ENCODE measurements at regions not wholly inside any gene's neighbourhood (a gene's known extent, or its start where the extent isn't known, plus 50 kb on each side); places are given as distances from the start of the nearest gene placed in this dataset.

DNA sequence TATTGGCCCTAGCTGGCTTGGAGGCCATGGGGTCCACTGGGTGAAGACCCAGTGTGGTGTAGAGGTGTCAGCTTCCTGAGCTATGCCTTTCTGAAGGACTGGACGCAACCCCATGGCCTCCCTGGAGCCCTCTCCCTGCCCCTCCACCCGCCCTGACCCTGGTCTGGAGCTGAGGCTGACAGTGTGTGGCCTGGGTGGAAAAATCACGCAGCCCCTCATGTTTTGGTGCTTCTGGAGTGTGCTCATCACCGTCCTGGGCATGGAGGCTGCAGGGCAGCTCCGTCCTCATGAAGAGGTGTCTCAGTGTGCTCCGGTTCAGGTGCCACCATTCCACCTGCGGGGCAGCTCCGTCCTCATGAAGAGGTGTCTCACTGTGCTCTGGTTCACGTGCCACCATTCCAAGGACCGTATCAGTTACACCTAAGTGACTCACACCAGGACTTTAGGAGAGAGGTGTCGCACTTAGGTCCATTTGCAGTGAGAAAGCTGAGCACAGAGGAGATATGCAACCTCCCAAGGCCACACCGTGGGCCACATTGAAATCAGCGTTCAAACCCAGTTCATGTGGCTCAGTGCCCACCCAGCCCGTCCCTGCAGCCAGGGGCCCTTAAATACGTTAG, 214.3 kb upstream of the IRX1 start:
- Histone ChIP-seq H3K27me3 (ENCODE audit: control insufficient read depth in 2 of 2, insufficient read depth in 2 of 2, low read length in 2 of 2) (peaks cover 12 to 36% of the 10 kb centered on the region in 2 experiments), H3K4me2 (ENCODE audit: insufficient read depth, low read length) (no peak overlapping the region), H3K4me3 (no peak overlapping the region), H4K20me1 (replicated peaks; ENCODE audit: control insufficient read depth, insufficient read depth, low read length) (no peaks in the 10 kb centered on the region), H3K9me1 (ENCODE audit: control insufficient read depth, insufficient read depth, low read length) (no peaks in the 10 kb centered on the region), H3K27ac (ENCODE audit: extremely low read depth, low read depth, low read length) (no peak overlapping the region), H3K9ac (ENCODE audit: insufficient read depth in 1 of 2, low read depth in 2 of 2, low read length in 2 of 2) (no peak overlapping the region), H2AFZ (ENCODE audit: low read depth, low read length) (no peak overlapping the region), H3K9me3 (replicated peaks; ENCODE audit: control insufficient read depth, insufficient read depth, low read depth, low read length) (no peaks in the 10 kb centered on the region), H3K36me3 (ENCODE audit: control insufficient read depth, insufficient read depth, low read length) (no peaks in the 10 kb centered on the region), H3K4me1 (replicated peaks in 1 of 2; ENCODE audit: control insufficient read depth in 2 of 2, insufficient read depth in 2 of 2, low read length in 2 of 2) (no peaks in the 10 kb centered on the region), H3K79me2 (ENCODE audit: control insufficient read depth, insufficient read depth, low read length) (no peaks in the 10 kb centered on the region)
- in situ Hi-C loops (cut with MboI) (no loop called here), intact Hi-C loops (cut with micrococcal nuclease) (no loop called here)
- WGBS (ENCODE audit: insufficient coverage, low coverage, missing lambda C conversion rate) = 0% methylated on average over 15 of the region's 15 CpGs
- FAIRE-seq (no peak), DNase-seq (ENCODE audit: extremely low read depth in 1 of 4, low spot score in 3 of 4) (no peak), ATAC-seq (no peak)
- no TSS peak for BruUV-seq (replicated peaks)
- POLR2A ChIA-PET = interaction anchor here (0.6 kb wide), 1 partner anchor 152 kb away, joined by 3 read pairs; no protein-coding TSS in a partner anchor
- CTCF ChIA-PET (ENCODE audit: low intra/inter-chr PET ratio) = no interaction called here
- TF ChIP-seq ELF1 (tag; IDR thresholded peaks at IDR 0.05) (no peak), CREBBP (IDR thresholded peaks at IDR 0.05; ENCODE audit: low read depth, low read length) (no peak), MYBL2 (IDR thresholded peaks at IDR 0.05; ENCODE audit: low read depth) (no peak), MYBL2 (CRISPR knock-in tag; IDR thresholded peaks at IDR 0.05; ENCODE audit: borderline replicate concordance) (no peak), ZFX (CRISPR knock-in tag; IDR thresholded peaks at IDR 0.05) (no peak), ELF2 (CRISPR knock-in tag; IDR thresholded peaks at IDR 0.05) (no peak), FOXK2 (conservative IDR thresholded peaks at IDR 0.05 in 1 of 2, IDR thresholded peaks at IDR 0.05 in 1 of 2; ENCODE audit: low read depth in 2 of 2) (no peak), FUS (optimal IDR thresholded peaks at IDR 0.05; ENCODE audit: low read depth, low read length) (no peak), MED1 (CRISPR knock-in tag; IDR thresholded peaks at IDR 0.05; ENCODE audit: borderline replicate concordance) (no peak), GATA2 (CRISPR knock-in tag; IDR thresholded peaks at IDR 0.05) (no peak), KLF6 (CRISPR knock-in tag; IDR thresholded peaks at IDR 0.05; ENCODE audit: borderline replicate concordance) (no peak), CCNT2 (IDR thresholded peaks at IDR 0.05; ENCODE audit: borderline replicate concordance, extremely low read depth, insufficient read length, low read depth, low read length) (no peak), ZNF707 (CRISPR knock-in tag; conservative IDR thresholded peaks at IDR 0.05) (no peak)
- TF ChIP-seq, protein P1, sequence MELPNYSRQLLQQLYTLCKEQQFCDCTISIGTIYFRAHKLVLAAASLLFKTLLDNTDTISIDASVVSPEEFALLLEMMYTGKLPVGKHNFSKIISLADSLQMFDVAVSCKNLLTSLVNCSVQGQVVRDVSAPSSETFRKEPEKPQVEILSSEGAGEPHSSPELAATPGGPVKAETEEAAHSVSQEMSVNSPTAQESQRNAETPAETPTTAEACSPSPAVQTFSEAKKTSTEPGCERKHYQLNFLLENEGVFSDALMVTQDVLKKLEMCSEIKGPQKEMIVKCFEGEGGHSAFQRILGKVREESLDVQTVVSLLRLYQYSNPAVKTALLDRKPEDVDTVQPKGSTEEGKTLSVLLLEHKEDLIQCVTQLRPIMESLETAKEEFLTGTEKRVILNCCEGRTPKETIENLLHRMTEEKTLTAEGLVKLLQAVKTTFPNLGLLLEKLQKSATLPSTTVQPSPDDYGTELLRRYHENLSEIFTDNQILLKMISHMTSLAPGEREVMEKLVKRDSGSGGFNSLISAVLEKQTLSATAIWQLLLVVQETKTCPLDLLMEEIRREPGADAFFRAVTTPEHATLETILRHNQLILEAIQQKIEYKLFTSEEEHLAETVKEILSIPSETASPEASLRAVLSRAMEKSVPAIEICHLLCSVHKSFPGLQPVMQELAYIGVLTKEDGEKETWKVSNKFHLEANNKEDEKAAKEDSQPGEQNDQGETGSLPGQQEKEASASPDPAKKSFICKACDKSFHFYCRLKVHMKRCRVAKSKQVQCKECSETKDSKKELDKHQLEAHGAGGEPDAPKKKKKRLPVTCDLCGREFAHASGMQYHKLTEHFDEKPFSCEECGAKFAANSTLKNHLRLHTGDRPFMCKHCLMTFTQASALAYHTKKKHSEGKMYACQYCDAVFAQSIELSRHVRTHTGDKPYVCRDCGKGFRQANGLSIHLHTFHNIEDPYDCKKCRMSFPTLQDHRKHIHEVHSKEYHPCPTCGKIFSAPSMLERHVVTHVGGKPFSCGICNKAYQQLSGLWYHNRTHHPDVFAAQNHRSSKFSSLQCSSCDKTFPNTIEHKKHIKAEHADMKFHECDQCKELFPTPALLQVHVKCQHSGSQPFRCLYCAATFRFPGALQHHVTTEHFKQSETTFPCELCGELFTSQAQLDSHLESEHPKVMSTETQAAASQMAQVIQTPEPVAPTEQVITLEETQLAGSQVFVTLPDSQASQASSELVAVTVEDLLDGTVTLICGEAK (IDR thresholded peaks at IDR 0.05) = no peak
- TF ChIP-seq, protein P1 (CRISPR knock-in tag; IDR thresholded peaks at IDR 0.05) = no peak
